ENCODE measurements at regions not wholly inside any gene's neighbourhood (a gene's known extent, or its start where the extent isn't known, plus 50 kb on each side); places are given as distances from the start of the nearest gene placed in this dataset.

- DNase-seq: no peak
Observed at GRCh38 chr17:33481652-33482051, 188.6 kb upstream of the ASIC2 start.

GRCh38 chr17:33482636-33483035 lies 189.5 kb upstream of the ASIC2 start:
- DNase-seq: no peak

GRCh38 chr17:33484559-33484958 lies 191.5 kb upstream of the ASIC2 start:
- no peak for DNase-seq

- no peak for DNase-seq
Observed at GRCh38 chr17:33486135-33486885, 193.2 kb upstream of the ASIC2 start.

- no peak for DNase-seq
Observed at GRCh38 chr17:33487187-33487879, 194.2 kb upstream of the ASIC2 start.

- DNase-seq: no peak
Observed at GRCh38 chr17:33491871-33492481, 198.9 kb upstream of the ASIC2 start.

GRCh38 chr17:33492731-33493265 lies 199.7 kb upstream of the ASIC2 start:
- no peak for DNase-seq

GRCh38 chr17:33493566-33493965 lies 200.5 kb upstream of the ASIC2 start:
- no peak for DNase-seq

- no peak for DNase-seq
Observed at GRCh38 chr17:33494151-33494550, 201.1 kb upstream of the ASIC2 start.

- DNase-seq: no peak
Observed at GRCh38 chr17:33497623-33498022, 204.5 kb upstream of the ASIC2 start.

GRCh38 chr17:33498069-33498468 lies 205.0 kb upstream of the ASIC2 start:
- DNase-seq: no peak

- no peak for DNase-seq
Observed at GRCh38 chr17:33499040-33499439, 205.9 kb upstream of the ASIC2 start.

- DNase-seq: no peak
Observed at GRCh38 chr17:33500151-33500550, 207.1 kb upstream of the ASIC2 start.

GRCh38 chr17:33501185-33501584 lies 208.1 kb upstream of the ASIC2 start:
- no peak for DNase-seq

- DNase-seq: no peak
Observed at GRCh38 chr17:33504571-33504970, 211.5 kb upstream of the ASIC2 start.

- no peak for DNase-seq
Observed at GRCh38 chr17:33506889-33507650, 214.0 kb upstream of the ASIC2 start.

GRCh38 chr17:33508215-33508614 lies 215.1 kb upstream of the ASIC2 start:
- DNase-seq: no peak

GRCh38 chr17:33509331-33509730 lies 216.2 kb upstream of the ASIC2 start:
- DNase-seq: no peak

- no peak for DNase-seq
Observed at GRCh38 chr17:33511670-33512069, 218.6 kb upstream of the ASIC2 start.

GRCh38 chr17:33512113-33512512 lies 219.0 kb upstream of the ASIC2 start:
- DNase-seq: no peak

- DNase-seq: no peak
Observed at GRCh38 chr17:33513769-33514168, 220.7 kb upstream of the ASIC2 start.

- no peak for DNase-seq
Observed at GRCh38 chr17:33514369-33514768, 221.3 kb upstream of the ASIC2 start.

- DNase-seq: no peak
Observed at GRCh38 chr17:33515974-33516373, 222.9 kb upstream of the ASIC2 start.
